Glutamatergic neuron (in vitro differentiated cells): ENCODE measurements at regions not wholly inside any gene's neighbourhood (a gene's known extent, or its start where the extent isn't known, plus 50 kb on each side); places are given as distances from the start of the nearest gene placed in this dataset.
A peak's percentile ranks its signal among the peaks of the same experiment; 100 is the strongest.

Experiments
- DNase-seq: peaks from one replicate; pipeline ENCODE4 v3.0.0; 2022
- H3K27ac Mint-ChIP-seq: one replicate; pipeline ENCODE4 v1.8.0; 2020; ENCODE audit warnings: mild to moderate bottlenecking, mixed read lengths, inconsistent platforms; ENCODE audit not compliant: unreplicated experiment
- H3K27me3 Mint-ChIP-seq: one replicate; pipeline ENCODE4 v1.8.0; 2020; ENCODE audit warnings: mild to moderate bottlenecking, moderate library complexity, mixed read lengths, inconsistent platforms; ENCODE audit not compliant: unreplicated experiment
- H3K36me3 Mint-ChIP-seq: one replicate; pipeline ENCODE4 v1.8.0; 2020; ENCODE audit warnings: mild to moderate bottlenecking, mixed read lengths, inconsistent platforms; ENCODE audit not compliant: unreplicated experiment
- H3K4me1 Mint-ChIP-seq: one replicate; pipeline ENCODE4 v1.8.0; 2020; ENCODE audit warnings: mild to moderate bottlenecking, low read depth, mixed read lengths, inconsistent platforms; ENCODE audit not compliant: unreplicated experiment
- H3K4me3 Mint-ChIP-seq: one replicate; pipeline ENCODE4 v1.8.0; 2020; ENCODE audit warnings: mild to moderate bottlenecking, mixed read lengths, inconsistent platforms; ENCODE audit not compliant: unreplicated experiment
- H3K9me3 Mint-ChIP-seq: one replicate; pipeline ENCODE4 v1.8.0; 2020; ENCODE audit warnings: mild to moderate bottlenecking, moderate library complexity, mixed read lengths, inconsistent platforms; ENCODE audit not compliant: unreplicated experiment
- TF ChIP-seq, protein P1 (sequence below): fragments of 200-600 bp; sonication (generic); IDR thresholded peaks from one replicate; pipeline ENCODE4 v1.5.0; 2021; ENCODE audit not compliant: partially characterized antibody, unreplicated experiment

GRCh38 chr17:77503293-77503655 is 362.5 kb downstream of the SEC14L1 start:
- Mint-ChIP-seq H3K36me3 (peaks cover 4% of the 10 kb centered on the region), H3K9me3 (peaks cover 8% of the 10 kb centered on the region), H3K27ac (no peak overlapping the region), H3K4me3 (no peak overlapping the region), H3K27me3 (peaks cover 8% of the 10 kb centered on the region), H3K4me1 (peaks cover 3% of the 10 kb centered on the region)
- DNase-seq = no peak
- TF ChIP-seq, protein P1, sequence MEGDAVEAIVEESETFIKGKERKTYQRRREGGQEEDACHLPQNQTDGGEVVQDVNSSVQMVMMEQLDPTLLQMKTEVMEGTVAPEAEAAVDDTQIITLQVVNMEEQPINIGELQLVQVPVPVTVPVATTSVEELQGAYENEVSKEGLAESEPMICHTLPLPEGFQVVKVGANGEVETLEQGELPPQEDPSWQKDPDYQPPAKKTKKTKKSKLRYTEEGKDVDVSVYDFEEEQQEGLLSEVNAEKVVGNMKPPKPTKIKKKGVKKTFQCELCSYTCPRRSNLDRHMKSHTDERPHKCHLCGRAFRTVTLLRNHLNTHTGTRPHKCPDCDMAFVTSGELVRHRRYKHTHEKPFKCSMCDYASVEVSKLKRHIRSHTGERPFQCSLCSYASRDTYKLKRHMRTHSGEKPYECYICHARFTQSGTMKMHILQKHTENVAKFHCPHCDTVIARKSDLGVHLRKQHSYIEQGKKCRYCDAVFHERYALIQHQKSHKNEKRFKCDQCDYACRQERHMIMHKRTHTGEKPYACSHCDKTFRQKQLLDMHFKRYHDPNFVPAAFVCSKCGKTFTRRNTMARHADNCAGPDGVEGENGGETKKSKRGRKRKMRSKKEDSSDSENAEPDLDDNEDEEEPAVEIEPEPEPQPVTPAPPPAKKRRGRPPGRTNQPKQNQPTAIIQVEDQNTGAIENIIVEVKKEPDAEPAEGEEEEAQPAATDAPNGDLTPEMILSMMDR = no peak

DNA sequence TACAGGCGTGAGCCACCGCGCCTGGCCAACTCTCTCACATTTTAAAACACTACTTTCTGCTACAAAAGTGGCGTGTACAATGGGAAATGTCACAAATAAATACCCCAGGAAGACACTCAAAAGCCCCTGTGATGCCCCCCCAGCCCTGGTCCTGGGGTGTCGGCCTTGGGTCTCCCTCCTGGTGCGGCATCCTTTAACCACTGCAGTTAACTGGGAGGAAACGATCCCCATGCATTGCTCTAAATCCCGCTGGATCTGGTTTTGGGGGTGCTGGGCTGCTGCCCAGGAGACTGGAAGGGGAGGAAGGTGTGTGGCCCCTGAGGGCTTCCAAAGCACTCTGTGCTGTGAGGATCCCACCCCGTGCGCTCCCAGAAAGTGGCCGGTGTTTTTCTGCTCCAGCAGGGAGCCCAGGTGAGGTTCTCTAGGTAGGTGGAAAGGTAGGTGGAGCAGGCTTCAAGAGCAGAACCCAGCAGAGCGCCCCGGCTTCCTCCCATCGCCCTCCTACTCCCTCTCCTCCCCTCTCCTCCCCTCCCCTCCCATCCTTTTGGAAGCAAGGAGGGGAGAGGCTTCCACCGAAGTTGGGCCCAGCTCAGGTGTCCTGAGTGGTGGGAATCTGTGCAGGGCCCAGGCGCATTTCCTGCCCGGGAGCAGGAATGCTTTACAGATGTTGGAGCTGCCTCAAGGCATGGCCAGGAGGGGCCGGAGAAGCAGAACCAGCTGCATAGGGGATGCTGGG is 363.3 kb downstream of the SEC14L1 start:
- DNase-seq = peak; percentile 22
- TF ChIP-seq, protein P1 = no peak
- no peak overlapping the region for H3K27ac Mint-ChIP-seq

GRCh38 chr17:77504652-77505155 is 363.9 kb downstream of the SEC14L1 start:
- Mint-ChIP-seq H3K27me3 (peaks cover 8% of the 10 kb centered on the region), H3K4me3 (no peak overlapping the region), H3K27ac (no peak overlapping the region), H3K4me1 (peaks cover 3% of the 10 kb centered on the region), H3K9me3 (peaks cover 8% of the 10 kb centered on the region), H3K36me3 (peaks cover 4% of the 10 kb centered on the region)
- TF ChIP-seq, protein P1 = no peak
- no peak for DNase-seq

More for the DNA sequence above, 363.3 kb downstream of the SEC14L1 start:
- H3K9me3 Mint-ChIP-seq = peaks cover 8% of the 10 kb centered on the region
- H3K36me3 Mint-ChIP-seq = peaks cover 4% of the 10 kb centered on the region
- H3K27me3 Mint-ChIP-seq = peaks cover 8% of the 10 kb centered on the region
- H3K4me1 Mint-ChIP-seq = peaks cover 3% of the 10 kb centered on the region
- no peak overlapping the region for H3K4me3 Mint-ChIP-seq

DNA sequence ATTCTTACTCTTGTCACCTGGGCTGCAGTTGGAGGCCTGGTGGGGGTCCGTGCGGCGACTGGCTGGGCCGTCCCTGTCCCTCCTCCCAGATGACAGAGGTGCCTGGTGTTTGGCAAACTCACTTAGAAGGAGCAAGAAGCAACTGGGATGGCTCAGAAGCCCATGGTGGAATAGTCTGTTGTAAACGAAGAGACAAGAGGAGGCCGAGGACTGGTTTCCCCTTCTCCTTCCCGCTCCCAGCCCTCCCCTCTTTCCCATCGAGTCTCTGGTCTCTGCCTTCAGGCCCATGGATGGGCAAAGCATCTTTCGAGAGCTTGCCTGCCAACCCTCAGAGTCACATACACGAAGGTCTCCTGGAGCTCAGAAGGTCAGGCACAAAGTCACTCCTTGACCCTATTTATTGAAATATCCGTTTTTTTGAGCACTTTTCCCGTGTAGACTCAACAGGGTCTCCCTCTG is 364.4 kb downstream of the SEC14L1 start:
- no peak for DNase-seq
- TF ChIP-seq, protein P1 = no peak
- H3K9me3 Mint-ChIP-seq = peaks cover 8% of the 10 kb centered on the region
- no peak overlapping the region for H3K4me3 Mint-ChIP-seq
- peaks cover 3% of the 10 kb centered on the region for H3K4me1 Mint-ChIP-seq
- peaks cover 4% of the 10 kb centered on the region for H3K36me3 Mint-ChIP-seq
- H3K27ac Mint-ChIP-seq = no peak overlapping the region
- H3K27me3 Mint-ChIP-seq = peaks cover 8% of the 10 kb centered on the region

DNA sequence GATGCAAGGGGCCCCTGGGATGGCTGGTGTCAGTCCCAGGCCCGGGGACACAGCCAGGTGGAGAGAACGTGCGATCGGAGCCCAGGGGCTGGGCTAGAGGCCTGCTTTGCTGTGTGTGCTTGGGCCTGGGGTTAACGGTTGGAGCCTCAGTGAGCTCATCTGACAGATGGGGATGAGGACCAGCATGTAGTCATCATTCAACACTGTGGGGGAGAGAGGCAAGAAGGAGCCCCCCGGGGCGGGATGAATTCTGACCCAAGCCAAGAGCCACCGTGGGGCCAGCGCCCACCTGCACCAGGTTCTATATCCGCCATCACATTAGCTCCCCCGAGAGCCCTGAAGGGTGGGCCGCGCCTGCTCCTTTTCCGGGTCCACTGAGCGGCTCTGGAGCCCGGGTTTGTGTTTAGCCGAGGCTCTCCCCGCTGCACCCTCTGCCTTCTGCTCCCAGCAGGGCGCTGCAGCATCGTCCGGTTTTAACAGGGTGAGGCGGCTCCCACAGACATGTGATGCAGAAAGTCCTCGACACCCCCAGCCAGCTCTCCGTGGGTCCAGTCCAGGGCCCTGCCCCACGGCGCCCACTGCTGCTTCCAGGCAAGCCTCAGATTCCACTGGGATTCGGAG is 365.7 kb downstream of the SEC14L1 start:
- Mint-ChIP-seq H3K36me3 (peaks cover 6% of the 10 kb centered on the region), H3K27ac (peak overlapping the region; percentile 93), H3K27me3 (peaks cover 3% of the 10 kb centered on the region), H3K4me3 (no peak overlapping the region), H3K4me1 (no peaks in the 10 kb centered on the region), H3K9me3 (peaks cover 2% of the 10 kb centered on the region)
- TF ChIP-seq, protein P1 = no peak
- DNase-seq = peak; percentile 31
